Gastroesophageal sphincter (tissue), 4 donors: ENCODE measurements at regions not wholly inside any gene's neighbourhood (a gene's known extent, or its start where the extent isn't known, plus 50 kb on each side); places are given as distances from the start of the nearest gene placed in this dataset.

ENCODE experiments used
- ATAC-seq: fragments of 150-250 bp; one replicate; pipeline ENCODE4 v1.9.1; 2016; ENCODE audit warnings: mild to moderate bottlenecking, moderate library complexity
- H3K27ac ChIP-seq, 4 donors: fragments of 200-600 bp; sonication (generic) in 3 of 4; 1 replicate in 3 of 4; 2 replicates in 1 of 4; pipeline ENCODE4 v1.5.1; 2016 to 2019
- H3K27me3 ChIP-seq: fragments of 200-600 bp; sonication (generic); one replicate; pipeline ENCODE4 v1.5.1; 2019
- H3K36me3 ChIP-seq, 2 donors: fragments of 200-600 bp; sonication (generic); one replicate each; pipeline ENCODE4 v1.5.1; 2019; ENCODE audit warnings: control low read depth in 1 of 2
- H3K4me1 ChIP-seq, 3 donors: fragments of 200-600 bp; sonication (generic); 1 replicate in 2 of 3; 2 replicates in 1 of 3; pipeline ENCODE4 v1.5.1; 2016 to 2019; ENCODE audit warnings: control low read depth in 2 of 3
- H3K4me3 ChIP-seq, 2 donors: fragments of 200-600 bp; sonication (generic); one replicate each; pipeline ENCODE4 v1.5.1; 2019; ENCODE audit warnings: mild to moderate bottlenecking in 1 of 2, moderate library complexity in 1 of 2
- H3K9me3 ChIP-seq, 3 donors: fragments of 200-600 bp; sonication (generic); one replicate each; pipeline ENCODE4 v1.5.1; 2017 to 2019; ENCODE audit warnings: control low read depth in 2 of 3
- CTCF ChIP-seq, 4 experiments: fragments of 200-600 bp in 2 of 4; fragments of 450-650 bp in 2 of 4; sonication (generic) in 1 of 4; IDR thresholded peaks; one replicate each; pipeline ENCODE4 v1.5.1; 2017 to 2019; ENCODE audit warnings: antibody characterized with exemption in 4 of 4, mild to moderate bottlenecking in 2 of 4, moderate library complexity in 2 of 4
- EP300 ChIP-seq: sonication (generic); formaldehyde crosslinking; IDR thresholded peaks from one replicate; pipeline ENCODE4 v1.6.1; 2017; ENCODE audit warnings: antibody characterized with exemption, mild to moderate bottlenecking
- POLR2A ChIP-seq, 2 donors: fragments of 450-650 bp; IDR thresholded peaks; one replicate each; pipeline ENCODE4 v1.6.1; 2017; ENCODE audit warnings: antibody characterized with exemption in 2 of 2, mild to moderate bottlenecking in 2 of 2, moderate library complexity in 1 of 2
- POLR2AphosphoS5 ChIP-seq: sonication (generic); formaldehyde crosslinking; IDR thresholded peaks from one replicate; pipeline ENCODE4 v1.6.1; 2017; ENCODE audit warnings: antibody characterized with exemption
- WGBS, 2 donors: methylation state at CpG; one replicate each; pipeline ENCODE4 v1.1.5; 2018; ENCODE audit warnings: low coverage in 1 of 2; 5-methylcytosine and 5-hydroxymethylcytosine counted together

- H3K27me3 ChIP-seq: peaks cover under 1% of the 10 kb centered on the region
- WGBS, 2 donors: 52 to 83% methylated on average over 2 of the region's 2 CpGs
- TF ChIP-seq POLR2AphosphoS5: no peak
- no peak for TF ChIP-seq POLR2A (IDR thresholded peaks at IDR 0.05)
- TF ChIP-seq CTCF (IDR thresholded peaks at IDR 0.05): no peak
- no peak for TF ChIP-seq EP300
- H3K27ac ChIP-seq: peak overlapping the region in 1 of 4 donors; percentile 7
- peaks cover 0 to 6% (median 0%) of the 10 kb centered on the region in 3 donors for H3K4me1 ChIP-seq
- H3K36me3 ChIP-seq: no peaks in the 10 kb centered on the region
- ATAC-seq: peak; percentile 70
- H3K9me3 ChIP-seq: no peaks in the 10 kb centered on the region
- no peak overlapping the region for H3K4me3 ChIP-seq
Observed at GRCh38 chr4:11774346-11774745, 345.7 kb upstream of the HS3ST1 start.

GRCh38 chr4:11773798-11774197 is 345.1 kb upstream of the HS3ST1 start:
- Histone ChIP-seq H3K27me3 (no peaks in the 10 kb centered on the region), H3K36me3 (no peaks in the 10 kb centered on the region), H3K9me3 (no peaks in the 10 kb centered on the region), H3K27ac (no peak overlapping the region), H3K4me1 (peaks cover 0 to 9% (median 0%) of the 10 kb centered on the region in 3 donors), H3K4me3 (no peak overlapping the region)
- ATAC-seq: peak; percentile 21
- TF ChIP-seq EP300: no peak
- no peak for TF ChIP-seq POLR2AphosphoS5
- no peak for TF ChIP-seq CTCF (IDR thresholded peaks at IDR 0.05)
- TF ChIP-seq POLR2A (IDR thresholded peaks at IDR 0.05): no peak
- 79 to 100% methylated on average over 1 to 3 of the region's 3 CpGs for WGBS, 2 donors

DNA sequence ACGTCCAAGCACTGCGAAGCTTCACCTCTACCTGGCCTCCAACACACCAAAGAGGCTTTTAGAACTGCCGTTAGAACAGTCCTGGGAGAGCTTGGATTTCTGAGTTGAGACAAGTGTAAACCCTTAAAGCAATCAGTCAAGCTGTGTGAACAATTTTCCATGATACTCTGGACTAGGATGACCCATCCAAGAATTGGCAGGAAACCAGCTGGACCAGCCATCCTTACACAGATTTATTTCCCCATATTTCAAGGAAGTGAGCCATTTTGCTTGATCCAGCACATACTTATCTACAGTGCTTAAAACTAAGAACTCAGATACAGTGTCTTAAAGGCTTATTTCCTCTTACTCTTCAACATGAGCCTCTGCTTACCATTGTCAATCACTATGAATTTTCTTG is 340.7 kb upstream of the HS3ST1 start:
- ATAC-seq: peak; percentile 46
- no peaks in the 10 kb centered on the region for H3K36me3 ChIP-seq
- H3K27me3 ChIP-seq: no peaks in the 10 kb centered on the region
- H3K4me1 ChIP-seq: peaks cover 0 to 9% (median 0%) of the 10 kb centered on the region in 3 donors
- TF ChIP-seq EP300 (no peak), CTCF (IDR thresholded peaks at IDR 0.05) (no peak)
- H3K4me3 ChIP-seq: no peak overlapping the region
- no peak overlapping the region for H3K27ac ChIP-seq
- WGBS, 2 donors: 18% methylated on average over 3 of the region's 3 CpGs; no CpG with 5 or more reads in 1 of the 2 donors
- no peaks in the 10 kb centered on the region for H3K9me3 ChIP-seq

DNA sequence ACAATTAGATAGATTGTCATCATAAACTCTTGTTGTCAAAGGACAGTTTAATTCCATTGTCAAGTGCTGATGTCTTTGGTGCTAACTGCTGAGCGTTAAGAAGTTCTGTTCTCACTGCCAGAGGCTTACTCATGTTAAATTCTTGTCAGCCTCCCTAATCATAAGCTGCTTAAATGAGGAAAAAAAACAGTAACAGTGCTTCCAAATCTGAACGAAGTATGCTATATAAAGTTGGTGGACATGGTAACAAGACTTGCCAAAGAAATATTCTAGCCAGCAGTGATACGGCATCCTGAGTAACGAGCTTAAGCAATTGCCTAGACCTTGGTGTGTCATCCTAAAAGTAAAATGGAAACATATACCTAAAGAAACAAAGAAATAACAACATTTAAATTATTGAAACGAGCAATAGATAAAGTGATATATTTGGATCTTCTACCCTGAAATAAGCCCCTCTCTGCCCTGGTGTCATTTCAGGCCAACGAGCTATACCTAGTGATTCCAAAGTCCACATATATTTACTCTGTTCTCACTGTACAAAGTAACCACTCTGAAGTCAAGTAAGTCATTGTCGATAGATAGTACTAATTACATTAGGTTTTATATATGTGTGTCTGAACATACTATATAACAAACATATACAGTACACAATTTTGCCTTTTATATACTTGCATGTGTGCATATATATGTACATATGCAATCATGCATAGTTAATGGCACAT is 339.7 kb upstream of the HS3ST1 start:
- no peak for ATAC-seq
- no peaks in the 10 kb centered on the region for H3K27me3 ChIP-seq
- WGBS, 2 donors: 41 to 56% methylated on average over 6 to 7 of the region's 7 CpGs

More for the DNA sequence above, 339.7 kb upstream of the HS3ST1 start:
- no peaks in the 10 kb centered on the region for H3K36me3 ChIP-seq
- no peak overlapping the region for H3K27ac ChIP-seq
- no peak overlapping the region for H3K4me3 ChIP-seq
- peaks cover 0 to 9% (median 0%) of the 10 kb centered on the region in 3 donors for H3K4me1 ChIP-seq
- TF ChIP-seq POLR2A (IDR thresholded peaks at IDR 0.05) (no peak), POLR2AphosphoS5 (no peak), CTCF (IDR thresholded peaks at IDR 0.05) (no peak), EP300 (no peak)
- H3K9me3 ChIP-seq: no peaks in the 10 kb centered on the region
